OCI-LY7 (cell line): ENCODE measurements at regions not wholly inside any gene's neighbourhood (a gene's known extent, or its start where the extent isn't known, plus 50 kb on each side); places are given as distances from the start of the nearest gene placed in this dataset.

ENCODE experiments used
- BruUV-seq: library from RNA; stranded (reverse); fragments of 400-500 nt; replicated peaks from 2 replicates; lab custom pipeline; 2021; lab: Mats Ljungman, UMichigan
- CTCF ChIA-PET: fragments of 300-600 bp; sonication (Branson Sonifier 250); formaldehyde crosslinking; loops from one replicate; lab custom pipeline; 2022; ENCODE audit warnings: antibody characterized with exemption; ENCODE audit not compliant: unreplicated experiment; lab: Charles Lee
- POLR2A ChIA-PET: fragments of 300-600 bp; sonication (Branson Sonifier 250); formaldehyde crosslinking; loops from one replicate; lab custom pipeline; 2022; ENCODE audit warnings: antibody characterized with exemption; lab: Charles Lee
- DNase-seq: peaks from one replicate; pipeline ENCODE4 v3.0.0-alpha.2; 2015; ENCODE audit warnings: low spot score
- H2AFZ ChIP-seq: fragments of 200-600 bp; sonication (generic), shearing (Covaris generic); 2 replicates; pipeline ENCODE4 v1.6.1; 2014; ENCODE audit warnings: mild to moderate bottlenecking, antibody characterized with exemption, low read length, moderate library complexity
- H3K27ac ChIP-seq: fragments of 200-600 bp; sonication (generic); 2 replicates; pipeline ENCODE4 v1.5.1; 2014; ENCODE audit warnings: mixed run types, low read depth, mild to moderate bottlenecking, moderate library complexity, low read length, inconsistent platforms; ENCODE audit not compliant: poor library complexity, severe bottlenecking
- H3K36me3 ChIP-seq: fragments of 200-600 bp; sonication (generic); 2 replicates; pipeline ENCODE4 v1.6.1; 2014; ENCODE audit warnings: mild to moderate bottlenecking, antibody characterized with exemption, low read length, moderate library complexity, mixed read lengths; ENCODE audit not compliant: insufficient read depth
- H3K4me1 ChIP-seq: fragments of 200-600 bp; sonication (generic); 2 replicates; pipeline ENCODE4 v1.5.1; 2014; ENCODE audit warnings: mild to moderate bottlenecking, low read length; ENCODE audit not compliant: insufficient read depth, poor library complexity, severe bottlenecking
- H3K4me2 ChIP-seq: fragments of 200-600 bp; sonication (generic); 2 replicates; pipeline ENCODE4 v1.6.1; 2014; ENCODE audit warnings: mild to moderate bottlenecking, low read length
- H3K4me3 ChIP-seq: fragments of 200-600 bp; sonication (generic); 2 replicates; pipeline ENCODE4 v1.5.1; 2014; ENCODE audit warnings: mild to moderate bottlenecking, low read depth, low read length; ENCODE audit not compliant: poor library complexity, severe bottlenecking
- H3K79me2 ChIP-seq: fragments of 200-600 bp; sonication (generic); 2 replicates; pipeline ENCODE4 v1.6.1; 2016; ENCODE audit warnings: low read depth, mild to moderate bottlenecking, low read length, moderate library complexity, mixed read lengths; ENCODE audit not compliant: insufficient read depth
- H3K9me2 ChIP-seq: fragments of 200-600 bp; sonication (generic); 2 replicates; pipeline ENCODE4 v1.6.1; 2016; ENCODE audit warnings: mild to moderate bottlenecking, low read length, mixed read lengths; ENCODE audit not compliant: insufficient read depth
- H3K9me3 ChIP-seq: fragments of 200-600 bp; sonication (generic); 2 replicates; pipeline ENCODE4 v1.6.1; 2014; ENCODE audit warnings: mild to moderate bottlenecking, mixed run types, low read length, mixed read lengths
- H4K20me1 ChIP-seq: fragments of 200-600 bp; sonication (generic); 2 replicates; pipeline ENCODE4 v1.6.1; 2014; ENCODE audit warnings: mild to moderate bottlenecking, antibody characterized with exemption, low read length, moderate library complexity, mixed read lengths; ENCODE audit not compliant: insufficient read depth
- CTCF ChIP-seq: fragments of 200-600 bp; sonication (generic); conservative IDR thresholded peaks from 2 replicates; pipeline ENCODE4 v1.5.1; 2014; ENCODE audit warnings: mild to moderate bottlenecking, antibody characterized with exemption, low read length, moderate library complexity, mixed read lengths
- EZH2phosphoT487 ChIP-seq: fragments of 200-600 bp; sonication (generic); IDR thresholded peaks from 2 replicates; pipeline ENCODE4 v1.6.1; 2018; ENCODE audit warnings: low read depth, borderline replicate concordance, mild to moderate bottlenecking, mixed run types, antibody characterized with exemption, low read length, moderate library complexity, mixed read lengths
- intact Hi-C: fragments of 100-400 bp; cut with micrococcal nuclease; formaldehyde crosslinking; loops from one replicate; pipeline ENCODE4 v1.10.0; 2022; ENCODE audit not compliant: unreplicated experiment

GRCh38 chr10:33921970-33922605 lies 587.6 kb upstream of the NRP1 start:
- Histone ChIP-seq H3K36me3 (no peaks in the 10 kb centered on the region), H4K20me1 (no peaks in the 10 kb centered on the region), H3K4me1 (no peaks in the 10 kb centered on the region), H2AFZ (no peak overlapping the region), H3K4me3 (no peak overlapping the region), H3K9me2 (no peaks in the 10 kb centered on the region), H3K79me2 (no peaks in the 10 kb centered on the region), H3K27ac (no peak overlapping the region), H3K9me3 (no peaks in the 10 kb centered on the region), H3K4me2 (no peak overlapping the region)
- no peak for DNase-seq
- BruUV-seq: no TSS peak
- TF ChIP-seq EZH2phosphoT487 (no peak), CTCF (no peak)
- ChIA-PET CTCF (no interaction called here), POLR2A (no interaction called here)
- intact Hi-C loops: no loop called here

- Histone ChIP-seq H3K4me2 (no peak overlapping the region), H3K27ac (no peak overlapping the region), H3K4me3 (no peak overlapping the region), H3K9me3 (no peaks in the 10 kb centered on the region), H2AFZ (no peak overlapping the region), H3K79me2 (no peaks in the 10 kb centered on the region), H3K9me2 (no peaks in the 10 kb centered on the region), H3K4me1 (no peaks in the 10 kb centered on the region), H4K20me1 (no peaks in the 10 kb centered on the region), H3K36me3 (no peaks in the 10 kb centered on the region)
- DNase-seq: no peak
- intact Hi-C loops: no loop called here
- ChIA-PET POLR2A (interaction anchor here (1.0 kb wide), 1 partner anchor 8 kb away, joined by 3 read pairs; no protein-coding TSS in a partner anchor), CTCF (no interaction called here)
- no peak for TF ChIP-seq EZH2phosphoT487
- TF ChIP-seq CTCF: no peak
- BruUV-seq: no TSS peak
Measured at GRCh38 chr10:33920351-33920750, 585.9 kb upstream of the NRP1 start.

- Histone ChIP-seq H3K9me3 (no peaks in the 10 kb centered on the region), H3K4me2 (no peak overlapping the region), H3K27ac (no peak overlapping the region), H2AFZ (no peak overlapping the region), H3K4me1 (no peaks in the 10 kb centered on the region), H3K9me2 (no peaks in the 10 kb centered on the region), H4K20me1 (no peaks in the 10 kb centered on the region), H3K4me3 (no peak overlapping the region), H3K36me3 (no peaks in the 10 kb centered on the region), H3K79me2 (no peaks in the 10 kb centered on the region)
- intact Hi-C loops: no loop called here
- POLR2A ChIA-PET: no interaction called here
- no peak for DNase-seq
- TF ChIP-seq CTCF: no peak
- TF ChIP-seq EZH2phosphoT487: no peak
- BruUV-seq: no TSS peak
- CTCF ChIA-PET: no interaction called here
Measured at GRCh38 chr10:33919244-33919643, 584.8 kb upstream of the NRP1 start.
